ENCODE measurements at regions not wholly inside any gene's neighbourhood (a gene's known extent, or its start where the extent isn't known, plus 50 kb on each side); places are given as distances from the start of the nearest gene placed in this dataset.
"Not testable (repeated sequence)": the region's sequence is repeated elsewhere in the genome, so short reads cannot be mapped to it uniquely, and the experiment has no call there.

DNA sequence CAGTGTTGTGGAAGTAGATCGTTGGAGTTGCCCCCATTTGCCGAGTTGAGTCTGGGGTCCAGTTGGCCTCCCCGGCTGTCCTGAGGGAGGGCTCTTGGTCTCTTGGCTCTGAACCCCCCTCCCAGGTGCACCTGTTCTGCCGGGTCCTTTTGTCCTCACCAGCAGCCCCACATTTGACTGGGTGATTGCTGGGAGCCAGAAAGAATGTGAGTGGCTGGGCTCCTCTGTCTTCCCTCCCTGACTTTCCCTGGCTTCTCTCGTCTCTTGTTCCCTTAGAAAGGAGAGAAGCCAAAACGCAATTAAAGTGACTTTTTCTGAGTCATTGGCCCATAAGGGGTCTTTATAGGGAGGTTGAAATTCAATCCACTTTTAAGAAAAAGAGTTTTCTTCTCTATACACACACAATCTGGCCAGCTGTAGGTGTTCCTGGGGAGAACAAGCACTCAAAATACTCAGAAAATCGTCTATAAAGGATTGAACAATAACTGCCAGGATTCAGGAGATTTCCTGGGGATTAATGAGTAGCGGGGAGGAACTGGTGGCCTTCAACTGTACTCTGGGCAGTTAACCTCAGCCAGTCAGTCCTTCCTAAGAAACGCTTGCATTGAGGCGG, 131.0 kb downstream of the TMEM182 start:
- intact Hi-C loops (cut with micrococcal nuclease): no loop called here

DNA sequence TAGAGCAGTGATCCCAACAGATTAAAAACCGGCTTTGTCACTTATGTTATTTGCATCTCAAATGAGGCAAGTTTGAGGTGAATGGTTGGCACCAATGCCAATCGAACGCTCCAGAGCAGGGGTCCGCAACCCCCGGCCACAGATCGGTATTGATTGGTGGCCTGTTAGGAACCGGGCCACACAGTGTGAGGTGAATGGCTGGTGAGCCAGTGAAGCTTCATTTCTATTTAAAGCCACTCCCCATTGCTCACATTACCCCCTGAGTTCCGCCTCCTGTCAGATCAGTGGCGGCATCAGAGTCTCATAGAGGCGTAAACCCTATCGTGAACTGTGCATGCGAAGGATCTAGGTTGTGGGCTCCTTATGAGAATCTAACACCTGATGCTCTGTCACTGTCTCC, 132.0 kb downstream of the TMEM182 start:
- no peaks in the 10 kb centered on the region for H3K4me1 Mint-ChIP-seq
- Histone ChIP-seq H3K36me3 (ENCODE audit: insufficient read depth, low read length) (no peaks in the 10 kb centered on the region), H3K4me3 (ENCODE audit: low read length in 2 of 2) (no peak overlapping the region), H3K27me3 (ENCODE audit: insufficient read depth, low read length) (no peaks in the 10 kb centered on the region), H3K9me3 (ENCODE audit: control insufficient read depth in 1 of 2, low read length in 2 of 2) (no peaks in the 10 kb centered on the region), H3K27ac (ENCODE audit: low read depth, low read length) (no peak overlapping the region), H3K4me1 (ENCODE audit: insufficient read depth, low read length) (no peaks in the 10 kb centered on the region)
- H3K27ac Mint-ChIP-seq: no peak overlapping the region
- H3K9me3 Mint-ChIP-seq: peaks cover 0 to 9% (median 7%) of the 10 kb centered on the region in 8 donors
- POLR2A ChIA-PET (ENCODE audit: partially characterized antibody): no interaction called here
- no peak overlapping the region for H3K4me3 Mint-ChIP-seq
- CTCF ChIA-PET (ENCODE audit: partially characterized antibody): no interaction called here
- intact Hi-C loops (cut with micrococcal nuclease): no loop called here
- no peak for DNase-seq
- peaks cover 0 to 2% of the 10 kb centered on the region in 2 donors for H3K27me3 Mint-ChIP-seq
- no peaks in the 10 kb centered on the region for H3K36me3 Mint-ChIP-seq

More for the DNA sequence above, 131.0 kb downstream of the TMEM182 start:
- no peak for DNase-seq
- Mint-ChIP-seq H3K27ac (no peak overlapping the region), H3K9me3 (peaks cover 0 to 7% (median 3%) of the 10 kb centered on the region in 8 donors), H3K27me3 (peaks cover 0 to 2% of the 10 kb centered on the region in 2 donors), H3K4me3 (no peak overlapping the region), H3K4me1 (no peaks in the 10 kb centered on the region), H3K36me3 (no peaks in the 10 kb centered on the region)
- no peaks in the 10 kb centered on the region for H3K36me3 ChIP-seq (ENCODE audit: insufficient read depth, low read length)
- H3K4me3 ChIP-seq (ENCODE audit: low read length in 2 of 2): no peak overlapping the region
- H3K27me3 ChIP-seq (ENCODE audit: insufficient read depth, low read length): no peaks in the 10 kb centered on the region
- ChIA-PET CTCF (ENCODE audit: partially characterized antibody) (no interaction called here), POLR2A (ENCODE audit: partially characterized antibody) (no interaction called here)
- H3K9me3 ChIP-seq (ENCODE audit: control insufficient read depth in 1 of 2, low read length in 2 of 2): no peaks in the 10 kb centered on the region
- H3K4me1 ChIP-seq (ENCODE audit: insufficient read depth, low read length): no peaks in the 10 kb centered on the region
- no peak overlapping the region for H3K27ac ChIP-seq (ENCODE audit: low read depth, low read length)

DNA sequence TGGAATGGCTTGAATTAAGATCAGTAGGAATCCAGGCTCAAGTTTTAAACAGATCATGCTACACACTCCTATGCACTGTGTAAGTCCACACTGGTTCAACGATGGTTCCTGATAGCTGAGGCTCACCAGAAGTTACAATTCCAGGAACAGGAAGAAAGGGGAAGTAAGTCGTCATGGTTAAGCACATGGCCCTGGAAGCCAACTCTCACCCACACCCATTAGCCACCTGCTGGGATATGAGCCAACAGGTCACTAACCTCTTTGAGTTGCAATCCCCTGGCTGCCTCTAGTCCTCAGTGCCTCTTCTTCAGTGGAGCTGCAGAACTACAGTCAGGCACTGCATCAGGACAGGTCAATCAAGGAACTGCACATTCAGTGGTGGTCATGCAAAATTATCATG, 133.5 kb downstream of the TMEM182 start:
- Histone ChIP-seq H3K4me1 (ENCODE audit: insufficient read depth, low read length) (no peaks in the 10 kb centered on the region), H3K27ac (ENCODE audit: low read depth, low read length) (no peak overlapping the region), H3K27me3 (ENCODE audit: insufficient read depth, low read length) (no peaks in the 10 kb centered on the region), H3K4me3 (ENCODE audit: low read length in 2 of 2) (no peak overlapping the region), H3K9me3 (ENCODE audit: control insufficient read depth in 1 of 2, low read length in 2 of 2) (no peaks in the 10 kb centered on the region), H3K36me3 (ENCODE audit: insufficient read depth, low read length) (no peaks in the 10 kb centered on the region)
- Mint-ChIP-seq H3K4me3 (no peak overlapping the region), H3K27me3 (no peaks in the 10 kb centered on the region), H3K4me1 (no peaks in the 10 kb centered on the region), H3K9me3 (peaks cover 0 to 9% (median 7%) of the 10 kb centered on the region in 8 donors), H3K27ac (no peak overlapping the region), H3K36me3 (no peaks in the 10 kb centered on the region)
- POLR2A ChIA-PET (ENCODE audit: partially characterized antibody): no interaction called here
- CTCF ChIA-PET (ENCODE audit: partially characterized antibody): no interaction called here
- DNase-seq: no peak
- intact Hi-C loops (cut with micrococcal nuclease): no loop called here

DNA sequence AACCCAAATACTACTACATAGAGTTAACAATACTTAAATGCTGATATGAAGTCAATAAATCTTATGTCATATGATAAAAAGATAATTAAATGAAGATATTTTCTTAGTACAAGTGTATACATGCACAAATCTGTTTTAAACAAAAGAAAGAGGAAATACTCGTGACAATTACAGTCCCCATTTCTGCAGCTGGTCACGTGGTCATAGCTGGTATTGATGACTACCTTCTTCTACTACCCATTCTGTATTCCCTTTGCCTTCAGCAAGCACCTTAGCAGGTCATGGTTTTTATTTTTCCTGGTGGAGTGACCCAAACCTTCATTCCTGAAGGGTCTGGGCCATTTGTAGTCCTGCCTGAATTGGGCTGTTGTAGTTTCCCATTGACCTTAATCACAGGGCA, 147.4 kb downstream of the TMEM182 start:
- CTCF ChIA-PET (ENCODE audit: partially characterized antibody); POLR2A ChIA-PET (ENCODE audit: partially characterized antibody); DNase-seq: not testable (repeated sequence)

DNA sequence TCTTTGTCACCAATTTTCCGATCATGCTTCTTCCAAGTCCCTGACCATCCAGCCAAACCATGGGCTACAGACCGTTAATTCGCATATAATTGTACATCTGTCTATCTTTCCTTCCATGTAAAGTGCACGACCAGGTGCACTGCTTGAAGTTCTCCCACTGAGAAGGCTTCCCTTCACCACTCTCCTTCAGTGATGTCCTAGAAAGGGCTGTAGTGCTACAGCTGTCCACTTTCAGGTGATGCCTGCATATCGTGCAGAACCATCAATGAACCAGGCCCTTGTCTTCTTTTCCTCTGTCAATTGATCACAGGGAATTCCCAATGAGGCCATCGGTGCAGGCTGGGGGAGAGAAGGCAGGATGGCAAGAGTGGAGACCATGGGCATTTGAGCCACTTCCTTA, 148.9 kb downstream of the TMEM182 start:
- no peaks in the 10 kb centered on the region for H3K36me3 ChIP-seq (ENCODE audit: insufficient read depth, low read length)
- intact Hi-C loops (cut with micrococcal nuclease): no loop called here
- H3K36me3 Mint-ChIP-seq: no peaks in the 10 kb centered on the region
- H3K9me3 ChIP-seq (ENCODE audit: control insufficient read depth in 1 of 2, low read length in 2 of 2): no peaks in the 10 kb centered on the region
- ChIA-PET POLR2A (ENCODE audit: partially characterized antibody) (no interaction called here), CTCF (ENCODE audit: partially characterized antibody) (no interaction called here)
- no peak overlapping the region for H3K4me3 Mint-ChIP-seq
- no peaks in the 10 kb centered on the region for H3K27me3 Mint-ChIP-seq
- H3K4me3 ChIP-seq (ENCODE audit: low read length in 2 of 2): no peak overlapping the region
- H3K27me3 ChIP-seq (ENCODE audit: insufficient read depth, low read length): no peaks in the 10 kb centered on the region
- H3K4me1 Mint-ChIP-seq: no peaks in the 10 kb centered on the region
- DNase-seq: no peak
- peaks cover 0 to 14% (median 3%) of the 10 kb centered on the region in 8 donors for H3K9me3 Mint-ChIP-seq
- H3K4me1 ChIP-seq (ENCODE audit: insufficient read depth, low read length): no peaks in the 10 kb centered on the region
- H3K27ac ChIP-seq (ENCODE audit: low read depth, low read length): no peak overlapping the region
- peak overlapping the region in 1 of 7 donors; percentile 4 for H3K27ac Mint-ChIP-seq

More for the DNA sequence above, 147.4 kb downstream of the TMEM182 start:
- H3K27ac ChIP-seq (ENCODE audit: low read depth, low read length); H3K4me1 ChIP-seq (ENCODE audit: insufficient read depth, low read length); H3K4me1 Mint-ChIP-seq; H3K27me3 Mint-ChIP-seq; H3K36me3 ChIP-seq (ENCODE audit: insufficient read depth, low read length); H3K27me3 ChIP-seq (ENCODE audit: insufficient read depth, low read length); H3K9me3 ChIP-seq (ENCODE audit: control insufficient read depth in 1 of 2, low read length in 2 of 2); H3K4me3 ChIP-seq (ENCODE audit: low read length in 2 of 2); H3K27ac Mint-ChIP-seq; intact Hi-C loops (cut with micrococcal nuclease); H3K4me3 Mint-ChIP-seq; H3K36me3 Mint-ChIP-seq: not testable (repeated sequence)
- H3K9me3 Mint-ChIP-seq: peaks cover 0 to 12% (median 2%) of the 10 kb centered on the region in 8 donors

DNA sequence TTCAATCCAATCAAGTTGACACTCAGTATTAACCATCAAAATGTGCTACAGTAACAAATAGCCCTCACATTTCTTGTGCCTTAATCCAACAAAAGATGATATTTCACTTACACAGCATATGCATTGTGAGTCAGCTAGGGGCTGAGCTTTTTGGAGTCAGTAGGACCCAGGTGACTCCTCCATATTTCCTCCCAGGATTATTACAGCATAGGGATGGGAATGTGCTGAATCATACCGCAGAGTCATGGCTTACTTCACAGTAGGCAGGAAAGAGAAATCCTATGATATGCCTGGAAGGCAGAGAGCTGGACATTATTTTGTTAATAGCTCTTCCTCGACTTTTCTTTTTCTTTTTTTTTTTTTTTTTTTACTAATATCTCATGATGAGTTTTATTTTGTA, 153.3 kb downstream of the TMEM182 start:
- intact Hi-C loops (cut with micrococcal nuclease): no loop called here
- ChIA-PET POLR2A (ENCODE audit: partially characterized antibody) (no interaction called here), CTCF (ENCODE audit: partially characterized antibody) (no interaction called here)
- no peaks in the 10 kb centered on the region for H3K4me1 ChIP-seq (ENCODE audit: insufficient read depth, low read length)
- Mint-ChIP-seq H3K9me3 (peaks cover 0 to 31% (median 19%) of the 10 kb centered on the region in 8 donors), H3K27me3 (no peaks in the 10 kb centered on the region), H3K4me1 (no peaks in the 10 kb centered on the region), H3K4me3 (no peak overlapping the region), H3K27ac (no peak overlapping the region), H3K36me3 (no peaks in the 10 kb centered on the region)
- H3K27me3 ChIP-seq (ENCODE audit: insufficient read depth, low read length): no peaks in the 10 kb centered on the region
- DNase-seq: no peak
- H3K4me3 ChIP-seq (ENCODE audit: low read length in 2 of 2): no peak overlapping the region
- H3K9me3 ChIP-seq (ENCODE audit: control insufficient read depth in 1 of 2, low read length in 2 of 2): no peaks in the 10 kb centered on the region
- H3K27ac ChIP-seq (ENCODE audit: low read depth, low read length): no peak overlapping the region
- H3K36me3 ChIP-seq (ENCODE audit: insufficient read depth, low read length): no peaks in the 10 kb centered on the region

DNA sequence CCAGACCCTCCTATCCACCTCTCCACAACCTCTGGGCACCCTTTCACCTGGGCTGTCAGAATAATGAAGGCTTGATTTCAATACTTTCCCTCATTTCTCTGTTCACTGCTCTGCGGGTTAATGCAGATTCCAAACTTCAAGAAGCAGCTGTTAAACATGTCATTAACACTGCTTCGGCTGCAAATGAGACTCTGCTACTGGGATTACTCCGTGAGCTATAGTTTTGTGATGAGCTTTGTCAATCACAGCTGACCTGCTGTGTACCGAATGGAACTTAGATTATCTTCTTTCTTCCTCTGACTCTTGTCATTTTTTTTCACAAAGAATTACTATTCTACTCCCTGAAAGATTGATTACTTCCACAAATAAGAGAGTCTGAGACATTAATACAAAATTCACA, 160.5 kb downstream of the TMEM182 start:
- Mint-ChIP-seq H3K9me3 (peaks cover 0 to 12% (median 8%) of the 10 kb centered on the region in 8 donors), H3K27me3 (peaks cover 0 to 6% of the 10 kb centered on the region in 2 donors), H3K27ac (no peak overlapping the region), H3K36me3 (no peaks in the 10 kb centered on the region), H3K4me3 (no peak overlapping the region), H3K4me1 (no peaks in the 10 kb centered on the region)
- H3K4me1 ChIP-seq (ENCODE audit: insufficient read depth, low read length): no peaks in the 10 kb centered on the region
- no peaks in the 10 kb centered on the region for H3K36me3 ChIP-seq (ENCODE audit: insufficient read depth, low read length)
- ChIA-PET CTCF (ENCODE audit: partially characterized antibody) (no interaction called here), POLR2A (ENCODE audit: partially characterized antibody) (no interaction called here)
- no peaks in the 10 kb centered on the region for H3K9me3 ChIP-seq (ENCODE audit: control insufficient read depth in 1 of 2, low read length in 2 of 2)
- no peaks in the 10 kb centered on the region for H3K27me3 ChIP-seq (ENCODE audit: insufficient read depth, low read length)
- DNase-seq: no peak
- H3K4me3 ChIP-seq (ENCODE audit: low read length in 2 of 2): no peak overlapping the region
- intact Hi-C loops (cut with micrococcal nuclease): no loop called here
- no peak overlapping the region for H3K27ac ChIP-seq (ENCODE audit: low read depth, low read length)

DNA sequence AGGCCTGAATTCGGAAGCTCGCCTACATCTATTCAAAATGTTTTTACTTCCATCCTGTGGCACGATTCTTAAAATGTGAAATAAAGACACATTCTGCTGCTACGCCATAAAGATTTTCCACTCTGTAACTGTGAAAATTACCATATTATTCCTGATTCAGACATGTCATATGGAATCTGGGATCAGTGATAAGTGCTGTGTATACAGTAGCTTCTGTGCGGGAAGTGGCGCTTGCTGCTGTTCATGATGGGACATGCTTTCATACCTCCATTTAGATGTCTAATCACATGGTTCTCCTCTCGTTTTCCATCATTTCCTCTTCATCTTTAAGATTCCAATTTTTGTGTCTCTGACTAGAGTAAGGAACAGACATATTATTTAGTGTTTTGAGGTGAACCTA, 163.2 kb downstream of the TMEM182 start:
- H3K4me1 ChIP-seq (ENCODE audit: insufficient read depth, low read length): no peaks in the 10 kb centered on the region
- no peak overlapping the region for H3K4me3 ChIP-seq (ENCODE audit: low read length in 2 of 2)
- intact Hi-C loops (cut with micrococcal nuclease): no loop called here
- no peak overlapping the region for H3K27ac Mint-ChIP-seq
- no peaks in the 10 kb centered on the region for H3K9me3 ChIP-seq (ENCODE audit: control insufficient read depth in 1 of 2, low read length in 2 of 2)
- H3K4me3 Mint-ChIP-seq: no peak overlapping the region
- ChIA-PET POLR2A (ENCODE audit: partially characterized antibody) (no interaction called here), CTCF (ENCODE audit: partially characterized antibody) (no interaction called here)
- H3K4me1 Mint-ChIP-seq: no peaks in the 10 kb centered on the region
- H3K36me3 Mint-ChIP-seq: no peaks in the 10 kb centered on the region
- H3K27me3 ChIP-seq (ENCODE audit: insufficient read depth, low read length): no peaks in the 10 kb centered on the region
- H3K27ac ChIP-seq (ENCODE audit: low read depth, low read length): no peak overlapping the region
- H3K36me3 ChIP-seq (ENCODE audit: insufficient read depth, low read length): no peaks in the 10 kb centered on the region
- no peak for DNase-seq
- H3K9me3 Mint-ChIP-seq: peaks cover 0 to 4% (median under 1%) of the 10 kb centered on the region in 8 donors
- peaks cover 0 to 6% of the 10 kb centered on the region in 2 donors for H3K27me3 Mint-ChIP-seq
